Hematopoietic multipotent progenitor cell treated with erythropoietin and hydrocortisone succinate and interleukin-3 and kit ligand, for 17 days (in vitro differentiated cells): ENCODE measurements at regions not wholly inside any gene's neighbourhood (a gene's known extent, or its start where the extent isn't known, plus 50 kb on each side); places are given as distances from the start of the nearest gene placed in this dataset.

Experiments
- DNase-seq: peaks from one replicate; pipeline ENCODE4 v3.0.0-alpha.2; 2015; ENCODE audit warnings: low spot score

- no peak for DNase-seq
Measured at GRCh38 chr6:92047152-92047850, 1372.1 kb downstream of the EPHA7 start.

GRCh38 chr6:92044312-92044711 is 1375.0 kb downstream of the EPHA7 start:
- no peak for DNase-seq

- DNase-seq, result no peak
Measured at GRCh38 chr6:92043777-92044176, 1375.6 kb downstream of the EPHA7 start.

- no peak for DNase-seq
Measured at GRCh38 chr6:92026878-92027277, 1392.5 kb downstream of the EPHA7 start.

GRCh38 chr6:92024881-92025280 is 1394.5 kb downstream of the EPHA7 start:
- no peak for DNase-seq

- DNase-seq, result no peak
Measured at GRCh38 chr6:92024110-92024509, 1395.2 kb downstream of the EPHA7 start.

GRCh38 chr6:92023410-92023966 is 1395.9 kb downstream of the EPHA7 start:
- DNase-seq, result no peak

GRCh38 chr6:92011681-92012245 is 1407.6 kb downstream of the EPHA7 start:
- no peak for DNase-seq

GRCh38 chr6:92008757-92009502 is 1410.4 kb downstream of the EPHA7 start:
- no peak for DNase-seq

- DNase-seq, result no peak
Measured at GRCh38 chr6:92000112-92000511, 1413.2 kb upstream of the MAP3K7 start.

- no peak for DNase-seq
Measured at GRCh38 chr6:91994787-91995186, 1407.9 kb upstream of the MAP3K7 start.

- DNase-seq, result no peak
Measured at GRCh38 chr6:91982559-91982958, 1395.7 kb upstream of the MAP3K7 start.

- no peak for DNase-seq
Measured at GRCh38 chr6:91976797-91977196, 1389.9 kb upstream of the MAP3K7 start.

GRCh38 chr6:91970700-91971099 is 1383.8 kb upstream of the MAP3K7 start:
- no peak for DNase-seq

- no peak for DNase-seq
Measured at GRCh38 chr6:91965872-91966271, 1379.0 kb upstream of the MAP3K7 start.

- DNase-seq, result no peak
Measured at GRCh38 chr6:91961671-91962070, 1374.8 kb upstream of the MAP3K7 start.

- DNase-seq, result no peak
Measured at GRCh38 chr6:91961236-91961635, 1374.4 kb upstream of the MAP3K7 start.

GRCh38 chr6:91941838-91942237 is 1355.0 kb upstream of the MAP3K7 start:
- DNase-seq, result no peak

- DNase-seq, result no peak
Measured at GRCh38 chr6:91940801-91941200, 1353.9 kb upstream of the MAP3K7 start.

GRCh38 chr6:91926827-91927226 is 1340.0 kb upstream of the MAP3K7 start:
- DNase-seq, result no peak

- DNase-seq, result no peak
Measured at GRCh38 chr6:91926361-91926760, 1339.5 kb upstream of the MAP3K7 start.

- DNase-seq, result no peak
Measured at GRCh38 chr6:91911945-91912344, 1325.1 kb upstream of the MAP3K7 start.

GRCh38 chr6:91904586-91905164 is 1317.8 kb upstream of the MAP3K7 start:
- DNase-seq, result no peak
